ENCODE measurements at regions not wholly inside any gene's neighbourhood (a gene's known extent, or its start where the extent isn't known, plus 50 kb on each side); places are given as distances from the start of the nearest gene placed in this dataset.

DNA sequence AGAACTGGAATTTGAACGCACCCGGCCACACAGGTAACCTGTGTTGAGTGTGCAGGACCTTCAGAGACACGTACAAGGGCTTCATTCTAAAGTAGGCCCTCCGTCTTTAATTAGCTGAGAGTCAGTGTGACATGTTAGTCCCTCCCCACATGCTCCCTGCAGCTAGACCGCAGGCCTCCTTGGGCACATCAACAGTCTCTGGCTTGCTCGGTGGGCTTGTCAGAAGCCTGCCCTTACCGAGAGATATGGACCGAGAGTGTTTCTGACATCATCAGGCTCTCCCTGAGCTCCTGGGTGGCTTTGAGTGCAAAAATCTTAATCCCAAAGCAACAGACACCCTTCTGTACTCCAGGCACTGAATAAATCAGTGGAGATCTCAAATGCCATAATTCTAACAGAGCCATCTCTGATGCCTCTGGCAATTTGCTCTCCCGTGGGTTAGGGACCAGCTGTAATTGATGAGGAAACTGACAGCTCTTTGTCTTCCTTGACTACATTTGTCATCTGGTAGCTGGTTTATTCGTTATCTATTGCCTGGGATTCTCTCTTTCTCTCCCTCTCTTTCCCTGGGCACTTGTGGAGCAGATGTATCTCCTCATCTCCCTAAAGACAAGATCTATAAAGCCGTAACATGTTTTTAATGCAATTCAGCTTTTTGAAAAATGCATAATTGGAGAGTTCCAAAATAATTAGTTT lies 850.6 kb downstream of the TYW1 start:
- H3K36me3 ChIP-seq (ENCODE audit: low read depth) = no peaks in the 10 kb centered on the region
- DNase-seq = no peak
- H3K4me3 ChIP-seq = no peak overlapping the region
- H3K79me2 ChIP-seq (ENCODE audit: insufficient read depth) = no peaks in the 10 kb centered on the region
- no peaks in the 10 kb centered on the region for H3K9me2 ChIP-seq (ENCODE audit: insufficient read depth)
- WGBS, 2 experiments (ENCODE audit: low coverage in 1 of 2, low lambda C conversion rate in 2 of 2, missing lambda C conversion rate in 2 of 2) = 32 to 37% methylated on average over 11 of the region's 11 CpGs
- H2AFZ ChIP-seq = no peak overlapping the region
- H3K27ac ChIP-seq = no peak overlapping the region
- H3K4me2 ChIP-seq (ENCODE audit: unreplicated experiment) = no peak overlapping the region
- no peaks in the 10 kb centered on the region for H4K20me1 ChIP-seq (ENCODE audit: insufficient read depth)
- H3K9ac ChIP-seq = no peak overlapping the region
- in situ Hi-C loops (cut with MboI) = no loop called here
- no peaks in the 10 kb centered on the region for H3K27me3 ChIP-seq (replicated peaks; ENCODE audit: insufficient read depth)
- H3K9me3 ChIP-seq (ENCODE audit: low read depth) = no peaks in the 10 kb centered on the region
- no peaks in the 10 kb centered on the region for H3F3A ChIP-seq (ENCODE audit: insufficient read depth)
- no peaks in the 10 kb centered on the region for H3K4me1 ChIP-seq (ENCODE audit: insufficient read depth)
- TF ChIP-seq EZH2phosphoT487 (IDR thresholded peaks at IDR 0.05; ENCODE audit: insufficient read depth, low read depth) (no peak), EZH2 (IDR thresholded peaks at IDR 0.05; ENCODE audit: insufficient read depth, poor library complexity, severe bottlenecking) (no peak)

DNA sequence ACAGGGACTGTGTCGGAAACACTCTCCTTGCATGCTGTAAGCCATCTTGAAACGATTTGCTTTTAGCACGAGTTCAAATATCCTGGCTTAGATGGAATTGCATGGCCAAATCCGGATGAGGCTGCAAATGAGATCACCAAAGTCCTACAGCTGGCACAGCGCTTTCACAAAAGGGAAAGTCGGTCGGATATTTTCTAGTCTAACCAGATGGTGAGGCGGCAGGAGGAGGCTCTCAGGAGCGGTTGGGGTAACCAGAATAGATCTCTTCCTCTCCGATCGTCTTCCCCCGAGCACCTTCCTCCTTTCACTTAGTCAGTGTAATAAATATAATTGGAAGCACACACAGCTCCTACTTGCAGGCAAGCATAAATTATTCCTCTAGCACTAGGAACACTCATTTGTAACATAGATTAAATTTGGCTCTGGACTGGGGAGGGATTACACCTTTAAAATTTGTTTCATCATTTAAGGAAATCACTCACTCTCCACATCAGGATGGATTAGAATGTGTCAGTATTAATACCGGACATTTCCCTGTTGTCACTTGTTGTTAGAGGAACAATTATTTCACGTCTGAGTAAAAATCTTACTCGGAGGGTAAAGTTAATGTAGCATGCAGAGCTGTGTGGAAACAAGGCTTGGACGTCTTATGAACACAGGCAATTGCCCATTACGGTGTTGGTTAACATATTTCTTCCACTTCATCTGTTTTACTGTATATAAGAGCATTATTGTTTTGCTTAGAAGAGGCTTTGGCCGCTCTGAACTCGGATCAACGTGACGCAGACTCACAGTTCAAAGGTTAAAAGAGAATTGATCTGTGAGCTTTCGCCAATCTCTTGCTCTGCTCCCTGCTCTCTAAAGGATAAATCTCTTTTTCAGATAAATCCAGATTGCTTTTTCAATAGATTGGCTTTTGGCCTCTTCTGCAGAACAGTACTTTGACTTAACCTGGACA lies 857.9 kb downstream of the TYW1 start:
- Histone ChIP-seq H2AFZ (no peak overlapping the region), H3K4me1 (ENCODE audit: insufficient read depth) (no peaks in the 10 kb centered on the region), H3K27ac (no peak overlapping the region), H4K20me1 (ENCODE audit: insufficient read depth) (no peaks in the 10 kb centered on the region), H3F3A (ENCODE audit: insufficient read depth) (no peaks in the 10 kb centered on the region), H3K9me3 (ENCODE audit: low read depth) (no peaks in the 10 kb centered on the region), H3K4me3 (no peak overlapping the region), H3K9ac (no peak overlapping the region), H3K36me3 (ENCODE audit: low read depth) (no peaks in the 10 kb centered on the region), H3K9me2 (ENCODE audit: insufficient read depth) (no peaks in the 10 kb centered on the region), H3K4me2 (ENCODE audit: unreplicated experiment) (no peak overlapping the region), H3K79me2 (ENCODE audit: insufficient read depth) (no peaks in the 10 kb centered on the region), H3K27me3 (replicated peaks; ENCODE audit: insufficient read depth) (no peaks in the 10 kb centered on the region)
- DNase-seq = peak; percentile 15
- in situ Hi-C loops (cut with MboI) = no loop called here
- 3 to 4% methylated on average over 22 of the region's 22 CpGs for WGBS, 2 experiments (ENCODE audit: low coverage in 1 of 2, low lambda C conversion rate in 2 of 2, missing lambda C conversion rate in 2 of 2)
- TF ChIP-seq EZH2phosphoT487 (IDR thresholded peaks at IDR 0.05; ENCODE audit: insufficient read depth, low read depth) = no peak
- no peak for TF ChIP-seq EZH2 (IDR thresholded peaks at IDR 0.05; ENCODE audit: insufficient read depth, poor library complexity, severe bottlenecking)

DNA sequence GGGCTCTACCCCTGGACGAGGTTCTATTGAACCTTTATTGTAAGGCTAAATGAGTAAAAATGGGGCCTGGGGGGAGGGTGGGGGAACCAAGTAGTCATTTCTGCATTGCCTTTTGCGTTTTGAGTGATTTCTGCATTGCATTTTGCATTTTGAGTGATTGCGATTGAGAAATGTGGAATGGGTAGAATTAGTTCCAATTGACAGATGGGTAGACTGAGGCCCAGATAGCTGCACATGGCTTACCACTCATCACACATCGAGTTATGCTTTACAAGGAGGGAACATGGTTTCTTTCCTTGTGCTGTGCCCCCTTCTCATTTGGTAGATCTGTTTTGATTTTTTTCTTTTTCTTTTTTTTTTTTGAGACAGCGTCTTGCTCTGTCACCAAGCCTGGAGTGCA lies 858.7 kb downstream of the TYW1 start:
- no peaks in the 10 kb centered on the region for H3K36me3 ChIP-seq (ENCODE audit: low read depth)
- no peaks in the 10 kb centered on the region for H3K27me3 ChIP-seq (replicated peaks; ENCODE audit: insufficient read depth)
- no peak overlapping the region for H3K9ac ChIP-seq
- H3K4me3 ChIP-seq = no peak overlapping the region
- H3K9me2 ChIP-seq (ENCODE audit: insufficient read depth) = no peaks in the 10 kb centered on the region
- H3K4me1 ChIP-seq (ENCODE audit: insufficient read depth) = no peaks in the 10 kb centered on the region
- in situ Hi-C loops (cut with MboI) = no loop called here
- TF ChIP-seq EZH2 (IDR thresholded peaks at IDR 0.05; ENCODE audit: insufficient read depth, poor library complexity, severe bottlenecking) = no peak
- TF ChIP-seq EZH2phosphoT487 (IDR thresholded peaks at IDR 0.05; ENCODE audit: insufficient read depth, low read depth) = no peak
- no peaks in the 10 kb centered on the region for H3F3A ChIP-seq (ENCODE audit: insufficient read depth)
- H4K20me1 ChIP-seq (ENCODE audit: insufficient read depth) = no peaks in the 10 kb centered on the region
- H3K27ac ChIP-seq = no peak overlapping the region
- WGBS, 2 experiments (ENCODE audit: low coverage in 1 of 2, low lambda C conversion rate in 2 of 2, missing lambda C conversion rate in 2 of 2) = 36 to 38% methylated on average over 5 of the region's 5 CpGs
- H3K9me3 ChIP-seq (ENCODE audit: low read depth) = no peaks in the 10 kb centered on the region
- no peak for DNase-seq
- no peak overlapping the region for H3K4me2 ChIP-seq (ENCODE audit: unreplicated experiment)
- no peaks in the 10 kb centered on the region for H3K79me2 ChIP-seq (ENCODE audit: insufficient read depth)
- no peak overlapping the region for H2AFZ ChIP-seq

DNA sequence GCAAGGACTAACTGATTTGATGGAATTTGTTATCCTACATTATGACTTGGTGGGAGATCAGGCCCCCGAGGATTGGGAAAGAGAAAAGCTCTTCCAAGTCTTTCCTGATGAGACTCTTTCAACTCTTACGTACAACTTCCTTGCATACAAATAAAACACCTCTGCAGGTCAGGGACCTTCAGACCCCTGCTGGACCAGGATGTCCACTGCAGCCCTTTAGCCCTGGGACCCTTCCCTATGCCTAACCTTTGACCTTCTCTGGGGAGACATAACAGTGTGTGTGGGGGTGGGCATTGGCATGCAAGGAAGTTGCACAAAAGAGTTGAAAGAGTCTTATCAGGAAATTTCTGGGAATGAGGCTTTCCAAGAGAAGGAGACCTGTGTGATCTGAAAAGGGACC lies 859.4 kb downstream of the TYW1 start:
- no peak for DNase-seq
- in situ Hi-C loops (cut with MboI) = no loop called here

More for the DNA sequence above, 859.4 kb downstream of the TYW1 start:
- Histone ChIP-seq H3K4me2 (ENCODE audit: unreplicated experiment) (no peak overlapping the region), H3K27ac (no peak overlapping the region), H3F3A (ENCODE audit: insufficient read depth) (no peaks in the 10 kb centered on the region), H3K27me3 (replicated peaks; ENCODE audit: insufficient read depth) (no peaks in the 10 kb centered on the region), H2AFZ (no peak overlapping the region), H3K9ac (no peak overlapping the region), H3K36me3 (ENCODE audit: low read depth) (no peaks in the 10 kb centered on the region), H4K20me1 (ENCODE audit: insufficient read depth) (no peaks in the 10 kb centered on the region), H3K9me2 (ENCODE audit: insufficient read depth) (no peaks in the 10 kb centered on the region), H3K9me3 (ENCODE audit: low read depth) (no peaks in the 10 kb centered on the region), H3K79me2 (ENCODE audit: insufficient read depth) (no peaks in the 10 kb centered on the region), H3K4me1 (ENCODE audit: insufficient read depth) (no peaks in the 10 kb centered on the region), H3K4me3 (no peak overlapping the region)
- TF ChIP-seq EZH2phosphoT487 (IDR thresholded peaks at IDR 0.05; ENCODE audit: insufficient read depth, low read depth) (no peak), EZH2 (IDR thresholded peaks at IDR 0.05; ENCODE audit: insufficient read depth, poor library complexity, severe bottlenecking) (no peak)
- WGBS, 2 experiments (ENCODE audit: low coverage in 1 of 2, low lambda C conversion rate in 2 of 2, missing lambda C conversion rate in 2 of 2) = 67 to 78% methylated on average over 2 of the region's 2 CpGs

Data from GM23248 (cell line).